ENCODE measurements at regions not wholly inside any gene's neighbourhood (a gene's known extent, or its start where the extent isn't known, plus 50 kb on each side); places are given as distances from the start of the nearest gene placed in this dataset.

GRCh38 chr5:2553611-2554010, 197.9 kb downstream of the IRX2 start:
- FAIRE-seq: no peak
- CTCF ChIA-PET: no interaction called here
- POLR2A ChIA-PET: no interaction called here

More at GRCh38 chr5:2553611-2554010, 197.9 kb downstream of the IRX2 start:
- Histone ChIP-seq H4K20me1 (replicated peaks; ENCODE audit: control insufficient read depth, extremely low read depth, insufficient read depth, low read length) (no peaks in the 10 kb centered on the region), H3K4me2 (ENCODE audit: insufficient read depth, low read length) (no peak overlapping the region), H3K4me3 (replicated peaks in 1 of 3; ENCODE audit: insufficient read depth in 1 of 3, low read depth in 1 of 3, low read length in 3 of 3) (no peak overlapping the region), H2AFZ (ENCODE audit: low read depth, low read length) (no peak overlapping the region), H3K27ac (ENCODE audit: insufficient read depth, low read depth, low read length) (no peak overlapping the region), H3K36me3 (ENCODE audit: control insufficient read depth in 2 of 2, extremely low read depth in 1 of 2, insufficient read depth in 2 of 2, low read length in 2 of 2) (no peaks in the 10 kb centered on the region), H3K79me2 (ENCODE audit: control insufficient read depth, insufficient read depth, low read length) (no peaks in the 10 kb centered on the region), H3K9me3 (replicated peaks; ENCODE audit: control insufficient read depth, insufficient read depth, low read length) (peaks cover 9% of the 10 kb centered on the region), H3K27me3 (ENCODE audit: control insufficient read depth in 2 of 2, insufficient read depth in 2 of 2, low read length in 2 of 2) (no peaks in the 10 kb centered on the region), H3K4me1 (ENCODE audit: control insufficient read depth, extremely low read depth, insufficient read depth, low read length) (no peaks in the 10 kb centered on the region), H3K9ac (replicated peaks; ENCODE audit: extremely low read depth, insufficient read depth, low read length) (no peak overlapping the region), H3K9me1 (replicated peaks; ENCODE audit: control insufficient read depth, extremely low read depth, insufficient read depth, low read length) (no peaks in the 10 kb centered on the region)
- dilution Hi-C loops (cut with MboI; ENCODE audit: extremely low pct_ligation_motif_present, low sequenced_read_pairs) (no loop called here), intact Hi-C loops (cut with micrococcal nuclease) (no loop called here)
- no peak for DNase-seq (ENCODE audit: low read depth, low spot score)
- TF ChIP-seq POLR2A (IDR thresholded peaks at IDR 0.05; ENCODE audit: low read depth, low read length) (no peak), CTCF (IDR thresholded peaks at IDR 0.05; ENCODE audit: extremely low read depth in 1 of 2, insufficient read depth in 1 of 2, low read depth in 1 of 2, low read length in 2 of 2) (no peak), GATA2 (IDR thresholded peaks at IDR 0.05; ENCODE audit: insufficient read depth, insufficient read length, low read depth, low read length) (no peak), FOS (IDR thresholded peaks at IDR 0.05; ENCODE audit: borderline replicate concordance, insufficient read depth, low read length) (no peak), MYC (IDR thresholded peaks at IDR 0.05; ENCODE audit: low read depth, low read length) (no peak), JUN (IDR thresholded peaks at IDR 0.05; ENCODE audit: borderline replicate concordance, insufficient read depth, insufficient read length, low read depth) (no peak), POLR2AphosphoS5 (IDR thresholded peaks at IDR 0.05; ENCODE audit: insufficient read depth, low read depth, low read length) (no peak), EZH2 (IDR thresholded peaks at IDR 0.05; ENCODE audit: borderline replicate concordance, low read depth, low read length, severe bottlenecking) (no peak), MAX (IDR thresholded peaks at IDR 0.05; ENCODE audit: insufficient read depth, insufficient read length) (no peak)
- BruUV-seq (replicated peaks): no TSS peak

Measured in endothelial cell of umbilical vein (primary cell).